GM23338 (cell line): ENCODE measurements at regions not wholly inside any gene's neighbourhood (a gene's known extent, or its start where the extent isn't known, plus 50 kb on each side); places are given as distances from the start of the nearest gene placed in this dataset.

Source experiments
- ATAC-seq: fragments of 200-7000 bp; cut with Tn5 transposase; 3 replicates; pipeline ENCODE4 v1.9.1; 2020
- DNase-seq: peaks from one replicate; pipeline ENCODE4 v3.0.0-alpha.2; 2015; ENCODE audit warnings: low spot score
- H2AFZ ChIP-seq: fragments of 200-600 bp; sonication (generic); 2 replicates; pipeline ENCODE4 v1.8.0; 2016; ENCODE audit warnings: antibody characterized with exemption, mild to moderate bottlenecking, moderate library complexity
- H3F3A ChIP-seq: fragments of 200-600 bp; sonication (generic); replicated peaks from 2 replicates; pipeline ENCODE4 v1.8.0; 2017; ENCODE audit warnings: antibody characterized with exemption, mixed run types, low read depth
- H3K27ac ChIP-seq: fragments of 200-600 bp; sonication (generic); 2 replicates; pipeline ENCODE4 v1.6.1; 2016; ENCODE audit warnings: low read depth
- H3K27me3 ChIP-seq: fragments of 200-600 bp; sonication (generic); 2 replicates; pipeline ENCODE4 v1.8.0; 2016; ENCODE audit warnings: mild to moderate bottlenecking, mixed run types, moderate library complexity; ENCODE audit not compliant: insufficient read depth
- H3K36me3 ChIP-seq: fragments of 200-600 bp; sonication (generic); 2 replicates; pipeline ENCODE4 v1.8.0; 2016; ENCODE audit warnings: mild to moderate bottlenecking; ENCODE audit not compliant: insufficient read depth
- H3K4me1 ChIP-seq: fragments of 200-600 bp; sonication (generic); 2 replicates; pipeline ENCODE4 v1.8.0; 2016; ENCODE audit warnings: mild to moderate bottlenecking, moderate library complexity; ENCODE audit not compliant: insufficient read depth
- H3K4me2 ChIP-seq: fragments of 200-600 bp; sonication (generic); 2 replicates; pipeline ENCODE4 v1.7.1; 2017; ENCODE audit warnings: mixed run types
- H3K4me3 ChIP-seq: fragments of 200-600 bp; sonication (generic); 2 replicates; pipeline ENCODE4 v1.6.1; 2016; ENCODE audit warnings: mixed run types
- H3K79me2 ChIP-seq: fragments of 200-600 bp; sonication (generic); replicated peaks from 2 replicates; pipeline ENCODE4 v1.8.0; 2017; ENCODE audit warnings: mild to moderate bottlenecking; ENCODE audit not compliant: insufficient read depth
- H3K9me2 ChIP-seq: fragments of 200-600 bp; sonication (generic); 2 replicates; pipeline ENCODE4 v1.8.0; 2017; ENCODE audit not compliant: insufficient read depth
- H4K20me1 ChIP-seq: fragments of 200-600 bp; sonication (generic); replicated peaks from 2 replicates; pipeline ENCODE4 v1.8.0; 2017; ENCODE audit warnings: mild to moderate bottlenecking; ENCODE audit not compliant: insufficient read depth
- H3K27ac Mint-ChIP-seq: 2 replicates; pipeline ENCODE4 v1.8.0; 2020; ENCODE audit warnings: inconsistent platforms, mild to moderate bottlenecking, moderate library complexity, mixed read lengths
- H3K27me3 Mint-ChIP-seq: 3 replicates; pipeline ENCODE4 v1.8.0; 2022; ENCODE audit warnings: low read depth, mild to moderate bottlenecking, moderate library complexity, mixed read lengths, inconsistent platforms; ENCODE audit not compliant: insufficient read depth, poor library complexity
- H3K36me3 Mint-ChIP-seq: 3 replicates; pipeline ENCODE4 v1.8.0; 2021; ENCODE audit warnings: low read depth, mild to moderate bottlenecking, inconsistent platforms, moderate library complexity, mixed read lengths
- H3K4me1 Mint-ChIP-seq: 3 replicates; pipeline ENCODE4 v1.8.0; 2020; ENCODE audit warnings: mild to moderate bottlenecking, inconsistent platforms, mixed read lengths
- H3K4me3 Mint-ChIP-seq: 3 replicates; pipeline ENCODE4 v1.8.0; 2021; ENCODE audit warnings: moderate library complexity, mild to moderate bottlenecking, inconsistent platforms, mixed read lengths
- H3K9me3 Mint-ChIP-seq: 3 replicates; pipeline ENCODE4 v1.8.0; 2020; ENCODE audit warnings: moderate library complexity, mild to moderate bottlenecking, inconsistent platforms, mixed read lengths
- EZH2phosphoT487 ChIP-seq: fragments of 200-600 bp; sonication (generic); IDR thresholded peaks from one replicate; pipeline ENCODE4 v1.8.1; 2018; ENCODE audit warnings: antibody characterized with exemption; ENCODE audit not compliant: unreplicated experiment
- JUNB ChIP-seq: IDR thresholded peaks from one replicate; pipeline ENCODE4 v1.6.1; 2016; ENCODE audit warnings: antibody characterized with exemption; ENCODE audit not compliant: unreplicated experiment
- NANOG ChIP-seq: IDR thresholded peaks from 2 replicates; pipeline ENCODE4 v1.6.1; 2016; ENCODE audit warnings: antibody characterized with exemption, borderline replicate concordance
- STAT1 ChIP-seq: IDR thresholded peaks from one replicate; pipeline ENCODE4 v1.6.1; 2016; ENCODE audit warnings: antibody characterized with exemption; ENCODE audit not compliant: unreplicated experiment
- ZNF114 ChIP-seq: fragments of 250-450 bp; sonication (Bioruptor Pico); IDR thresholded peaks from 2 replicates; pipeline ENCODE4 v1.5.0; 2020; ENCODE audit warnings: mild to moderate bottlenecking, moderate library complexity
- ZNF331 ChIP-seq: fragments of 250-450 bp; sonication (Bioruptor Pico); IDR thresholded peaks from 2 replicates; pipeline ENCODE4 v1.5.0; 2020; ENCODE audit warnings: low read depth, mild to moderate bottlenecking, moderate library complexity
- TF ChIP-seq, protein P1 (sequence below): fragments of 250-450 bp; sonication (Bioruptor Pico); IDR thresholded peaks from 2 replicates; pipeline ENCODE4 v1.5.0; 2020; ENCODE audit warnings: mild to moderate bottlenecking, moderate library complexity
- TF ChIP-seq, protein P2 (sequence below), 2 experiments: fragments of 200-600 bp in 1 of 2; sonication (generic) in 1 of 2; conservative IDR thresholded peaks; 2 replicates each; pipeline versions ENCODE4 v1.5.1 to v1.6.1; 2016 to 2017; ENCODE audit warnings: antibody characterized with exemption in 2 of 2, low read depth in 2 of 2, mild to moderate bottlenecking in 2 of 2, moderate library complexity in 1 of 2

DNA sequence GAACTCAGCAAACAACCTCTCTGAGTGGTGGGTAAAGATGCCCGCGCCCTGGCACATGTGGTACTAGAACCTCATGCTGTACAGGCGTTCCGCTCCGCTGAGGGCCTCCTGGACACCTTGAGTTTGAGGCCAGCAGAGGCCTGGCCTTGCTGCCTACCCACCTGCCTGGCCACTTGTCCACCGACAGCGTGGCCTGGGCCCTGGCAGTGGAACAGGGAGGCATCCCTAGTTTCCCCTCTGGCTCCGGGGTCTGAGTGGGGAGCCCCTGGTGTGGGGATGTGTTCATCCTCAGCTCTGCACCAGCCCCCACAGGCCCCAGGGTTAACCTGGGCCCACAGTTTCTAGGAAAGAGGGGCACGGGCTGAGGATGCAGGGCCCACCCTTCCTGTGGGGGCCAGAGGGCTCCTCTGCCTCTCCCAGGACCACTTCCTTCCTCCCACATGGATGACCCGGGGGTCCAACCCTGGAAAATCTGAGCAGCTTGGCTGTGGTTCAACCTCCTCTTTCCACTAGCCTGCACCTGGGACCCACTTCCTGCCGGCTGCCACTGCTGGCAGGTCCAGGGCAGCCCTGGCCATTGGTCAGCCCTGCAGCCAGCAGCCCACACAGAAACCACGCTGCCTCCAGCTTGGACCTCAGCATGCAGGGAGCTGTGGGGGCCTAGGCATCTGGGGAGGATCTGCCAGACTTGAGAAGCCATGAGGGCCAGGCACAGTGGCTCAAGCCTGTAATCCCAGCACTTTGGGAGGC is 53.3 kb upstream of the COL18A1 start (continued):
- TF ChIP-seq, protein P1, sequence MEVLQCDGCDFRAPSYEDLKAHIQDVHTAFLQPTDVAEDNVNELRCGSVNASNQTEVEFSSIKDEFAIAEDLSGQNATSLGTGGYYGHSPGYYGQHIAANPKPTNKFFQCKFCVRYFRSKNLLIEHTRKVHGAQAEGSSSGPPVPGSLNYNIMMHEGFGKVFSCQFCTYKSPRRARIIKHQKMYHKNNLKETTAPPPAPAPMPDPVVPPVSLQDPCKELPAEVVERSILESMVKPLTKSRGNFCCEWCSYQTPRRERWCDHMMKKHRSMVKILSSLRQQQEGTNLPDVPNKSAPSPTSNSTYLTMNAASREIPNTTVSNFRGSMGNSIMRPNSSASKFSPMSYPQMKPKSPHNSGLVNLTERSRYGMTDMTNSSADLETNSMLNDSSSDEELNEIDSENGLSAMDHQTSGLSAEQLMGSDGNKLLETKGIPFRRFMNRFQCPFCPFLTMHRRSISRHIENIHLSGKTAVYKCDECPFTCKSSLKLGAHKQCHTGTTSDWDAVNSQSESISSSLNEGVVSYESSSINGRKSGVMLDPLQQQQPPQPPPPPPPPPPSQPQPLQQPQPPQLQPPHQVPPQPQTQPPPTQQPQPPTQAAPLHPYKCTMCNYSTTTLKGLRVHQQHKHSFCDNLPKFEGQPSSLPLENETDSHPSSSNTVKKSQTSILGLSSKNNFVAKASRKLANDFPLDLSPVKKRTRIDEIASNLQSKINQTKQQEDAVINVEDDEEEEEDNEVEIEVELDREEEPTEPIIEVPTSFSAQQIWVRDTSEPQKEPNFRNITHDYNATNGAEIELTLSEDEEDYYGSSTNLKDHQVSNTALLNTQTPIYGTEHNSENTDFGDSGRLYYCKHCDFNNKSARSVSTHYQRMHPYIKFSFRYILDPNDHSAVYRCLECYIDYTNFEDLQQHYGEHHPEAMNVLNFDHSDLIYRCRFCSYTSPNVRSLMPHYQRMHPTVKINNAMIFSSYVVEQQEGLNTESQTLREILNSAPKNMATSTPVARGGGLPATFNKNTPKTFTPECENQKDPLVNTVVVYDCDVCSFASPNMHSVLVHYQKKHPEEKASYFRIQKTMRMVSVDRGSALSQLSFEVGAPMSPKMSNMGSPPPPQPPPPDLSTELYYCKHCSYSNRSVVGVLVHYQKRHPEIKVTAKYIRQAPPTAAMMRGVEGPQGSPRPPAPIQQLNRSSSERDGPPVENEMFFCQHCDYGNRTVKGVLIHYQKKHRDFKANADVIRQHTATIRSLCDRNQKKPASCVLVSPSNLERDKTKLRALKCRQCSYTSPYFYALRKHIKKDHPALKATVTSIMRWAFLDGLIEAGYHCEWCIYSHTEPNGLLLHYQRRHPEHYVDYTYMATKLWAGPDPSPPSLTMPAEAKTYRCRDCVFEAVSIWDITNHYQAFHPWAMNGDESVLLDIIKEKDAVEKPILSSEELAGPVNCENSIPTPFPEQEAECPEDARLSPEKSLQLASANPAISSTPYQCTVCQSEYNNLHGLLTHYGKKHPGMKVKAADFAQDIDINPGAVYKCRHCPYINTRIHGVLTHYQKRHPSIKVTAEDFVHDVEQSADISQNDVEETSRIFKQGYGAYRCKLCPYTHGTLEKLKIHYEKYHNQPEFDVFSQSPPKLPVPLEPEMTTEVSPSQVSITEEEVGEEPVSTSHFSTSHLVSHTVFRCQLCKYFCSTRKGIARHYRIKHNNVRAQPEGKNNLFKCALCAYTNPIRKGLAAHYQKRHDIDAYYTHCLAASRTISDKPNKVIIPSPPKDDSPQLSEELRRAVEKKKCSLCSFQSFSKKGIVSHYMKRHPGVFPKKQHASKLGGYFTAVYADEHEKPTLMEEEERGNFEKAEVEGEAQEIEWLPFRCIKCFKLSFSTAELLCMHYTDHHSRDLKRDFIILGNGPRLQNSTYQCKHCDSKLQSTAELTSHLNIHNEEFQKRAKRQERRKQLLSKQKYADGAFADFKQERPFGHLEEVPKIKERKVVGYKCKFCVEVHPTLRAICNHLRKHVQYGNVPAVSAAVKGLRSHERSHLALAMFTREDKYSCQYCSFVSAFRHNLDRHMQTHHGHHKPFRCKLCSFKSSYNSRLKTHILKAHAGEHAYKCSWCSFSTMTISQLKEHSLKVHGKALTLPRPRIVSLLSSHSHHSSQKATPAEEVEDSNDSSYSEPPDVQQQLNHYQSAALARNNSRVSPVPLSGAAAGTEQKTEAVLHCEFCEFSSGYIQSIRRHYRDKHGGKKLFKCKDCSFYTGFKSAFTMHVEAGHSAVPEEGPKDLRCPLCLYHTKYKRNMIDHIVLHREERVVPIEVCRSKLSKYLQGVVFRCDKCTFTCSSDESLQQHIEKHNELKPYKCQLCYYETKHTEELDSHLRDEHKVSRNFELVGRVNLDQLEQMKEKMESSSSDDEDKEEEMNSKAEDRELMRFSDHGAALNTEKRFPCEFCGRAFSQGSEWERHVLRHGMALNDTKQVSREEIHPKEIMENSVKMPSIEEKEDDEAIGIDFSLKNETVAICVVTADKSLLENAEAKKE: no peak
- TF ChIP-seq, protein P2, sequence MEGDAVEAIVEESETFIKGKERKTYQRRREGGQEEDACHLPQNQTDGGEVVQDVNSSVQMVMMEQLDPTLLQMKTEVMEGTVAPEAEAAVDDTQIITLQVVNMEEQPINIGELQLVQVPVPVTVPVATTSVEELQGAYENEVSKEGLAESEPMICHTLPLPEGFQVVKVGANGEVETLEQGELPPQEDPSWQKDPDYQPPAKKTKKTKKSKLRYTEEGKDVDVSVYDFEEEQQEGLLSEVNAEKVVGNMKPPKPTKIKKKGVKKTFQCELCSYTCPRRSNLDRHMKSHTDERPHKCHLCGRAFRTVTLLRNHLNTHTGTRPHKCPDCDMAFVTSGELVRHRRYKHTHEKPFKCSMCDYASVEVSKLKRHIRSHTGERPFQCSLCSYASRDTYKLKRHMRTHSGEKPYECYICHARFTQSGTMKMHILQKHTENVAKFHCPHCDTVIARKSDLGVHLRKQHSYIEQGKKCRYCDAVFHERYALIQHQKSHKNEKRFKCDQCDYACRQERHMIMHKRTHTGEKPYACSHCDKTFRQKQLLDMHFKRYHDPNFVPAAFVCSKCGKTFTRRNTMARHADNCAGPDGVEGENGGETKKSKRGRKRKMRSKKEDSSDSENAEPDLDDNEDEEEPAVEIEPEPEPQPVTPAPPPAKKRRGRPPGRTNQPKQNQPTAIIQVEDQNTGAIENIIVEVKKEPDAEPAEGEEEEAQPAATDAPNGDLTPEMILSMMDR (conservative IDR thresholded peaks at IDR 0.05; ENCODE audit: low read depth in 2 of 2): no peak
- TF ChIP-seq EZH2phosphoT487: no peak
- TF ChIP-seq ZNF331 (CRISPR knock-in tag): no peak
- TF ChIP-seq JUNB: no peak
- no peak for TF ChIP-seq NANOG

DNA sequence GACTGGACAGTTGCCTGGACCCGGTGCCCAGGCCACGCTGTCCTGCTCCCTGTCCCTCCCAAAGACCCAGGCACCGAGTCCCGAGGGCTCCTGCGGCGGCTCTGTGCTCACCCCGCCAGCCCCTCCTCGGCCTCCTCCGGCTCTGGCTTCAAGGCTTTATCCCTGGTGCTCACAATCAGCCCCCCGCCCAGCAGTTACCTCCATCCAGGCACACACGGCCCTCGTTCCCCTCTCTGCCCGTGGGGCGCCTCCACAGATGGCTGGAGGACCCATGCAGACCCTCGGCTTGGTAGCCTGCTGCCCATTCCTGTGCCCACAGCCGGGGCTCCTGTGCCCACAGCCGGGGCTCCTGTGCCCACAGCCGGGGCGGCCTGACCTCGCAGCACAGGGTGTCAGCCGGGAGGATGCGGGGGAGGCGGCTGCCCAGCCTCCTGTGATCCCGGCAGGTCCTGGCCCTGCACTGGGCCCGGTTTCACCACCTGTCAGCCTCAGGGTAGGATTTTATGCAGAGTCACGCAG is 52.3 kb upstream of the COL18A1 start:
- Histone ChIP-seq H2AFZ (no peak overlapping the region), H3K4me1 (no peaks in the 10 kb centered on the region), H3K9me2 (no peaks in the 10 kb centered on the region), H3K4me2 (no peak overlapping the region), H3K27ac (no peak overlapping the region), H3K4me3 (no peak overlapping the region), H3F3A (peaks cover 11% of the 10 kb centered on the region; the same call in 1 of the 2 replicates), H3K36me3 (no peaks in the 10 kb centered on the region), H3K79me2 (no peaks in the 10 kb centered on the region), H3K27me3 (no peaks in the 10 kb centered on the region), H4K20me1 (no peaks in the 10 kb centered on the region)
- no peak for DNase-seq
- H3K36me3 Mint-ChIP-seq: no peaks in the 10 kb centered on the region
- H3K27ac Mint-ChIP-seq: no peak overlapping the region
- no peak overlapping the region for H3K4me3 Mint-ChIP-seq
- no peaks in the 10 kb centered on the region for H3K9me3 Mint-ChIP-seq
- ATAC-seq: no peak
- peaks cover 13% of the 10 kb centered on the region for H3K4me1 Mint-ChIP-seq
- H3K27me3 Mint-ChIP-seq: peaks cover 3% of the 10 kb centered on the region
- TF ChIP-seq STAT1 (no peak), JUNB (no peak), ZNF114 (no peak)
